Peyer's patch (tissue), 4 donors: ENCODE measurements at regions not wholly inside any gene's neighbourhood (a gene's known extent, or its start where the extent isn't known, plus 50 kb on each side); places are given as distances from the start of the nearest gene placed in this dataset.

Experiments used
- POLR2A ChIP-seq, 2 donors: fragments of 450-650 bp; IDR thresholded peaks; one replicate each; pipeline ENCODE4 v1.5.1; 2017; ENCODE audit warnings: antibody characterized with exemption in 2 of 2, mild to moderate bottlenecking in 2 of 2, moderate library complexity in 2 of 2
- TF ChIP-seq, protein P1 (sequence below), 6 experiments: fragments of 450-650 bp in 4 of 6; fragments of 200-600 bp in 2 of 6; sonication (generic) in 1 of 6; IDR thresholded peaks; one replicate each; pipeline ENCODE4 v1.5.1; 2017 to 2019; ENCODE audit warnings: antibody characterized with exemption in 6 of 6, mild to moderate bottlenecking in 3 of 6, moderate library complexity in 1 of 6

DNA sequence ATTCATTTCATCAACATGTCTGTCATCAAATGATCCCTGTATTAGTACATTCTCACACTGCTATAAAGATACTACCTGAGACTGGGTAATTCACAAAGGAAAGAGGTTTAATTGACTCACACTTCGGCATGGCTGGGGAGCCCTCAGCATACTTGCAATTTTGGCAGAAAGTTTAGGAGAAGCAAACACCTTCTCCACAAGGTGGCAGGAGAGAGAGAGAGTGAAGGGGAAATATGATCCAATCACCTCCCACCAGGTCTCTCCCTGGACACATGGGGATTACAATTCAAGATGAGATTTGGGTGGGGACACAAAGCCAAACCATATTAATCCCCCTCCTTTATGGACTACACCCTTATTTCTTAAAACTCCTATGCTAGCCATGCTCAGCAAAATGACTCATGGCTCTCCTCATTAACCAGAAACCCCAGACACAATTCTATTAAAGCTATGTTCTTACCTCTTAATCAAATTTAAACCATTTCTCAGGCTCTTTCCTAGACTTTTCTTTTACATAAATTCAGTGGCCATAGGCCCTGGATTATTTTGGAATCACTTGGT, 932.3 kb downstream of the FLRT2 start:
- TF ChIP-seq POLR2A (IDR thresholded peaks at IDR 0.05): no peak
- TF ChIP-seq, protein P1, sequence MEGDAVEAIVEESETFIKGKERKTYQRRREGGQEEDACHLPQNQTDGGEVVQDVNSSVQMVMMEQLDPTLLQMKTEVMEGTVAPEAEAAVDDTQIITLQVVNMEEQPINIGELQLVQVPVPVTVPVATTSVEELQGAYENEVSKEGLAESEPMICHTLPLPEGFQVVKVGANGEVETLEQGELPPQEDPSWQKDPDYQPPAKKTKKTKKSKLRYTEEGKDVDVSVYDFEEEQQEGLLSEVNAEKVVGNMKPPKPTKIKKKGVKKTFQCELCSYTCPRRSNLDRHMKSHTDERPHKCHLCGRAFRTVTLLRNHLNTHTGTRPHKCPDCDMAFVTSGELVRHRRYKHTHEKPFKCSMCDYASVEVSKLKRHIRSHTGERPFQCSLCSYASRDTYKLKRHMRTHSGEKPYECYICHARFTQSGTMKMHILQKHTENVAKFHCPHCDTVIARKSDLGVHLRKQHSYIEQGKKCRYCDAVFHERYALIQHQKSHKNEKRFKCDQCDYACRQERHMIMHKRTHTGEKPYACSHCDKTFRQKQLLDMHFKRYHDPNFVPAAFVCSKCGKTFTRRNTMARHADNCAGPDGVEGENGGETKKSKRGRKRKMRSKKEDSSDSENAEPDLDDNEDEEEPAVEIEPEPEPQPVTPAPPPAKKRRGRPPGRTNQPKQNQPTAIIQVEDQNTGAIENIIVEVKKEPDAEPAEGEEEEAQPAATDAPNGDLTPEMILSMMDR (IDR thresholded peaks at IDR 0.05): no peak
